Astrocyte (in vitro differentiated cells and primary cell): ENCODE measurements at regions not wholly inside any gene's neighbourhood (a gene's known extent, or its start where the extent isn't known, plus 50 kb on each side); places are given as distances from the start of the nearest gene placed in this dataset.

Experiments used
- DNase-seq: peaks from one replicate; pipeline ENCODE4 v3.0.0-alpha.2; 2010; ENCODE audit warnings: low read depth
- FAIRE-seq: peaks from 2 replicates; lab custom pipeline; 2011; peaks lifted over from hg19 to GRCh38; lab: Jason Lieb, UNC
- H2AFZ ChIP-seq: 2 replicates; pipeline ENCODE4 v1.6.0; 2012; ENCODE audit warnings: low read depth, low read length, inconsistent platforms
- H3K27ac ChIP-seq: 2 replicates; pipeline ENCODE4 v1.5.1; 2011; ENCODE audit warnings: low read depth, low read length, inconsistent platforms
- H3K27me3 ChIP-seq: 2 replicates; pipeline ENCODE4 v1.6.0; 2011; ENCODE audit warnings: low read length, inconsistent platforms; ENCODE audit not compliant: insufficient read depth
- H3K36me3 ChIP-seq: 2 replicates; pipeline ENCODE4 v1.5.1; 2011; ENCODE audit warnings: low read length, inconsistent platforms; ENCODE audit not compliant: insufficient read depth
- H3K4me1 ChIP-seq: 2 replicates; pipeline ENCODE4 v1.5.1; 2011; ENCODE audit warnings: low read length, inconsistent platforms; ENCODE audit not compliant: insufficient read depth
- H3K4me2 ChIP-seq: 2 replicates; pipeline ENCODE4 v1.6.0; 2012; ENCODE audit warnings: low read length, inconsistent platforms
- H3K4me3 ChIP-seq: 2 replicates; pipeline ENCODE4 v1.5.1; 2011; ENCODE audit warnings: low read depth, mild to moderate bottlenecking, low read length, inconsistent platforms; ENCODE audit not compliant: insufficient read depth
- H3K79me2 ChIP-seq: 2 replicates; pipeline ENCODE4 v1.6.0; 2012; ENCODE audit warnings: mild to moderate bottlenecking, low read length, inconsistent platforms; ENCODE audit not compliant: insufficient read depth
- H3K9ac ChIP-seq: 2 replicates; pipeline ENCODE4 v1.6.0; 2012; ENCODE audit warnings: mild to moderate bottlenecking, low read length, inconsistent platforms
- H3K9me3 ChIP-seq: 2 replicates; pipeline ENCODE4 v1.5.1; 2012; ENCODE audit warnings: low read depth, mild to moderate bottlenecking, low read length, inconsistent platforms; ENCODE audit not compliant: insufficient read depth
- H4K20me1 ChIP-seq: 2 replicates; pipeline ENCODE4 v1.6.0; 2012; ENCODE audit warnings: low read length, inconsistent platforms; ENCODE audit not compliant: insufficient read depth
- H3K27ac Mint-ChIP-seq: one replicate; pipeline ENCODE4 v1.8.0; 2021; ENCODE audit warnings: mild to moderate bottlenecking, mixed read lengths; ENCODE audit not compliant: unreplicated experiment
- H3K27me3 Mint-ChIP-seq: one replicate; pipeline ENCODE4 v1.8.0; 2021; ENCODE audit warnings: low read depth, mixed read lengths; ENCODE audit not compliant: unreplicated experiment
- H3K36me3 Mint-ChIP-seq: one replicate; pipeline ENCODE4 v1.8.0; 2021; ENCODE audit warnings: low read depth, mixed read lengths; ENCODE audit not compliant: unreplicated experiment
- H3K4me1 Mint-ChIP-seq: one replicate; pipeline ENCODE4 v1.8.0; 2021; ENCODE audit warnings: low read depth, mixed read lengths; ENCODE audit not compliant: unreplicated experiment
- H3K4me3 Mint-ChIP-seq: one replicate; pipeline ENCODE4 v1.8.0; 2021; ENCODE audit warnings: mild to moderate bottlenecking, moderate library complexity, mixed read lengths; ENCODE audit not compliant: unreplicated experiment
- H3K9me3 Mint-ChIP-seq: one replicate; pipeline ENCODE4 v1.8.0; 2021; ENCODE audit warnings: mild to moderate bottlenecking, mixed read lengths; ENCODE audit not compliant: unreplicated experiment
- EZH2 ChIP-seq: IDR thresholded peaks from 2 replicates; pipeline ENCODE4 v1.6.1; 2012; ENCODE audit warnings: mild to moderate bottlenecking, low read length, inconsistent platforms; ENCODE audit not compliant: insufficient read depth
- TF ChIP-seq, protein P1 (sequence below): IDR thresholded peaks from 2 replicates; pipeline ENCODE4 v1.5.1; 2011; ENCODE audit warnings: low read depth, mild to moderate bottlenecking, inconsistent platforms, low read length, moderate library complexity; ENCODE audit not compliant: insufficient read depth

DNA sequence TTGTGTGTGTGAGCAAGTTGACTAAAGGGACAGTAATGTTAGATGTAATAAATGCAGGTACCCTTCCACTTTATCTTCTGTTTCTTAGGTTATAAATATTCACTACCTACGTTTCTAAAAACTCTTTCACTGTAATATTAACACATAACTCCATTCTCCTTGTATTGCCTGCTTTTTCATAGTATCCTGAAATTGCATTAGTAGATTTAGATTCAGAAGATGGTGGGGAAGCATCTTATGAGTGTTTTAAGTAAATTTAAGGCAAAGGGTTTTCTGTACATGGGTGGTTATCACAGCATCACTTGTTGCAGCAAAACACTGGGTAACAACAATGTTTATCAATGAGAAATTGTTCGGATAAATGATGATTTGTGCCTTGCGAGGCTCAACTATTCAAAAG, 115.2 kb upstream of the VPREB1 start:
- Histone ChIP-seq H3K4me3 (no peak overlapping the region), H3K9me3 (no peaks in the 10 kb centered on the region), H2AFZ (no peak overlapping the region), H3K4me1 (no peaks in the 10 kb centered on the region), H3K36me3 (no peaks in the 10 kb centered on the region), H4K20me1 (no peaks in the 10 kb centered on the region), H3K4me2 (no peak overlapping the region), H3K9ac (no peak overlapping the region), H3K79me2 (no peaks in the 10 kb centered on the region), H3K27me3 (no peaks in the 10 kb centered on the region), H3K27ac (no peak overlapping the region)
- no peak overlapping the region for H3K4me3 Mint-ChIP-seq
- DNase-seq: no peak
- peaks cover 7% of the 10 kb centered on the region for H3K27me3 Mint-ChIP-seq
- H3K9me3 Mint-ChIP-seq: no peaks in the 10 kb centered on the region
- no peak for TF ChIP-seq EZH2
- TF ChIP-seq, protein P1, sequence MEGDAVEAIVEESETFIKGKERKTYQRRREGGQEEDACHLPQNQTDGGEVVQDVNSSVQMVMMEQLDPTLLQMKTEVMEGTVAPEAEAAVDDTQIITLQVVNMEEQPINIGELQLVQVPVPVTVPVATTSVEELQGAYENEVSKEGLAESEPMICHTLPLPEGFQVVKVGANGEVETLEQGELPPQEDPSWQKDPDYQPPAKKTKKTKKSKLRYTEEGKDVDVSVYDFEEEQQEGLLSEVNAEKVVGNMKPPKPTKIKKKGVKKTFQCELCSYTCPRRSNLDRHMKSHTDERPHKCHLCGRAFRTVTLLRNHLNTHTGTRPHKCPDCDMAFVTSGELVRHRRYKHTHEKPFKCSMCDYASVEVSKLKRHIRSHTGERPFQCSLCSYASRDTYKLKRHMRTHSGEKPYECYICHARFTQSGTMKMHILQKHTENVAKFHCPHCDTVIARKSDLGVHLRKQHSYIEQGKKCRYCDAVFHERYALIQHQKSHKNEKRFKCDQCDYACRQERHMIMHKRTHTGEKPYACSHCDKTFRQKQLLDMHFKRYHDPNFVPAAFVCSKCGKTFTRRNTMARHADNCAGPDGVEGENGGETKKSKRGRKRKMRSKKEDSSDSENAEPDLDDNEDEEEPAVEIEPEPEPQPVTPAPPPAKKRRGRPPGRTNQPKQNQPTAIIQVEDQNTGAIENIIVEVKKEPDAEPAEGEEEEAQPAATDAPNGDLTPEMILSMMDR: no peak
- no peak for FAIRE-seq
- no peaks in the 10 kb centered on the region for H3K36me3 Mint-ChIP-seq
- no peak overlapping the region for H3K27ac Mint-ChIP-seq
- H3K4me1 Mint-ChIP-seq: no peaks in the 10 kb centered on the region

DNA sequence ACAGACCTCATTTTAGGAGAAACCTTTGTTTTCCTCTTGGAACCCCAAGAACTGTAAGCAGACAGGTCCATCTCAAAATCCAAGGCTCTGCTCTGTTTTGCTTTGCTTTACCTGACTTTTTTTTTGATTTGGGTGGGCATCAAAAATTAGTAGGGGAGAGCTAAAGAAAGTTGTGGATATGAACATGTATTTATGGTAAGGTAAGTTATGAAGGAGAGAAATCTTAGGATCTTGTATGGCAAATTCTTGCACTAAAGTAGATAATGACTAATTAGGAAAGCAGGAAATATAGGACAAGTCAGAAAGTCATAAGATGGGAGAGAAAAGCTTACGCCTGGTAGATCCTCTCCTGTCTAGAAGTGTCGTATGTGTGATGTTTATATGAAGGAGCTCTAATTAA, 116.1 kb upstream of the VPREB1 start:
- no peak overlapping the region for H3K4me3 Mint-ChIP-seq
- H3K4me1 ChIP-seq: no peaks in the 10 kb centered on the region
- no peaks in the 10 kb centered on the region for H3K36me3 Mint-ChIP-seq
- TF ChIP-seq, protein P1: no peak
- TF ChIP-seq EZH2: no peak
- H3K27me3 Mint-ChIP-seq: peaks cover 9% of the 10 kb centered on the region
- H3K4me3 ChIP-seq: no peak overlapping the region
- H3K9me3 Mint-ChIP-seq: no peaks in the 10 kb centered on the region
- no peaks in the 10 kb centered on the region for H3K36me3 ChIP-seq
- no peaks in the 10 kb centered on the region for H3K4me1 Mint-ChIP-seq
- no peak overlapping the region for H3K9ac ChIP-seq
- H3K79me2 ChIP-seq: no peaks in the 10 kb centered on the region
- FAIRE-seq (no peak), DNase-seq (no peak)
- no peak overlapping the region for H2AFZ ChIP-seq
- H3K4me2 ChIP-seq: no peak overlapping the region
- H3K27ac Mint-ChIP-seq: no peak overlapping the region
- H3K27me3 ChIP-seq: no peaks in the 10 kb centered on the region
- H3K27ac ChIP-seq: no peak overlapping the region
- no peaks in the 10 kb centered on the region for H3K9me3 ChIP-seq
- no peaks in the 10 kb centered on the region for H4K20me1 ChIP-seq

DNA sequence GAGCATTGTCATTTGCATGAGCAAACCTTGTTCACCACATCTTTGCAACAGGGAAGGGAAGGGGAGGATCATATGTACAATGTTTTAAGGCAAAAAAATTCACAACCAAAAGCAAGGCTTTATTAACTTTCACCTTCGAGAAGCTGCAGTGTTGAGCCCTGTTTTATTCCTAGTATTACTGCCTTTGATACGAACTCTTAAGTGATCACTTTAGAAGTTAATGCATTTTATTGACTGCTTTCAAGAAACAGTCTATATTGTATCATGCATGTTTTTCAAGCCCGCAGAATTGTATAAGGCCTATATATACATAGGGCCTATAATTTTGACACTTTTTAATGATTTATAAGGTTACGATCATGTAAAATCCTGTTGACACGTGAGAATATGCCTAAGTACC, 117.5 kb upstream of the VPREB1 start:
- Histone ChIP-seq H3K27me3 (no peaks in the 10 kb centered on the region), H2AFZ (no peak overlapping the region), H3K9ac (no peak overlapping the region), H4K20me1 (no peaks in the 10 kb centered on the region), H3K79me2 (no peaks in the 10 kb centered on the region), H3K27ac (no peak overlapping the region), H3K4me2 (no peak overlapping the region), H3K36me3 (no peaks in the 10 kb centered on the region), H3K4me3 (no peak overlapping the region), H3K9me3 (no peaks in the 10 kb centered on the region), H3K4me1 (no peaks in the 10 kb centered on the region)
- no peak overlapping the region for H3K27ac Mint-ChIP-seq
- TF ChIP-seq, protein P1: no peak
- TF ChIP-seq EZH2: no peak
- DNase-seq: no peak
- H3K4me3 Mint-ChIP-seq: no peak overlapping the region
- peaks cover 12% of the 10 kb centered on the region for H3K27me3 Mint-ChIP-seq
- no peaks in the 10 kb centered on the region for H3K36me3 Mint-ChIP-seq
- H3K4me1 Mint-ChIP-seq: no peaks in the 10 kb centered on the region
- no peaks in the 10 kb centered on the region for H3K9me3 Mint-ChIP-seq
- no peak for FAIRE-seq
